C4-2B (cell line): ENCODE measurements at regions not wholly inside any gene's neighbourhood (a gene's known extent, or its start where the extent isn't known, plus 50 kb on each side); places are given as distances from the start of the nearest gene placed in this dataset.

Experiments
- CTCF ChIP-seq: fragments of 450-650 bp; conservative IDR thresholded peaks from 2 replicates; pipeline ENCODE4 v1.5.1; 2017; ENCODE audit warnings: mild to moderate bottlenecking
- ZFX ChIP-seq: fragments of 450-650 bp; IDR thresholded peaks from 2 replicates; pipeline ENCODE4 v1.6.1; 2017

- TF ChIP-seq CTCF (no peak), ZFX (no peak)
Measured at GRCh38 chr1:175862408-175862807, 119.0 kb upstream of the TNR start.
